ENCODE measurements at regions not wholly inside any gene's neighbourhood (a gene's known extent, or its start where the extent isn't known, plus 50 kb on each side); places are given as distances from the start of the nearest gene placed in this dataset.

GRCh38 chr15:98504998-98505397 lies 143.3 kb upstream of the IGF1R start:
- TF ChIP-seq CTCF (IDR thresholded peaks at IDR 0.05; ENCODE audit: control insufficient read depth, extremely low read depth, insufficient read depth): no peak
- H3K4me3 ChIP-seq (ENCODE audit: low read depth, low read length): no peak overlapping the region
- no peak for DNase-seq (ENCODE audit: low read depth)

GRCh38 chr15:98505611-98506031 lies 142.7 kb upstream of the IGF1R start:
- no peak for DNase-seq (ENCODE audit: low read depth)
- no peak overlapping the region for H3K4me3 ChIP-seq (ENCODE audit: low read depth, low read length)
- TF ChIP-seq CTCF (IDR thresholded peaks at IDR 0.05; ENCODE audit: control insufficient read depth, extremely low read depth, insufficient read depth): no peak

- H3K4me3 ChIP-seq (ENCODE audit: low read depth, low read length): no peak overlapping the region
- no peak for TF ChIP-seq CTCF (IDR thresholded peaks at IDR 0.05; ENCODE audit: control insufficient read depth, extremely low read depth, insufficient read depth)
- DNase-seq (ENCODE audit: low read depth): no peak
Measured at GRCh38 chr15:98506172-98506571, 142.2 kb upstream of the IGF1R start.

- no peak for TF ChIP-seq CTCF (IDR thresholded peaks at IDR 0.05; ENCODE audit: control insufficient read depth, extremely low read depth, insufficient read depth)
- no peak for DNase-seq (ENCODE audit: low read depth)
Measured at GRCh38 chr15:98506711-98507110, 141.6 kb upstream of the IGF1R start.

GRCh38 chr15:98513428-98513986 lies 134.8 kb upstream of the IGF1R start:
- no peak overlapping the region for H3K4me3 ChIP-seq (ENCODE audit: low read depth, low read length)
- DNase-seq (ENCODE audit: low read depth): no peak
- no peak for TF ChIP-seq CTCF (IDR thresholded peaks at IDR 0.05; ENCODE audit: control insufficient read depth, extremely low read depth, insufficient read depth)

More at GRCh38 chr15:98506711-98507110, 141.6 kb upstream of the IGF1R start:
- no peak overlapping the region for H3K4me3 ChIP-seq (ENCODE audit: low read depth, low read length)

- DNase-seq (ENCODE audit: low read depth): no peak
- H3K4me3 ChIP-seq (ENCODE audit: low read depth, low read length): no peak overlapping the region
- no peak for TF ChIP-seq CTCF (IDR thresholded peaks at IDR 0.05; ENCODE audit: control insufficient read depth, extremely low read depth, insufficient read depth)
Measured at GRCh38 chr15:98514034-98514622, 134.2 kb upstream of the IGF1R start.

All from LNCaP clone FGC (cell line).